Panc1 (cell line): ENCODE measurements at regions not wholly inside any gene's neighbourhood (a gene's known extent, or its start where the extent isn't known, plus 50 kb on each side); places are given as distances from the start of the nearest gene placed in this dataset.

Source experiments
- ATAC-seq: fragments of 200-7000 bp; cut with Tn5 transposase; 2 replicates; pipeline ENCODE4 v1.9.1; 2020; ENCODE audit warnings: mild to moderate bottlenecking, moderate library complexity
- BruUV-seq: library from RNA; stranded (reverse); fragments of 400-500 nt; replicated peaks from 2 replicates; lab custom pipeline; 2021; lab: Mats Ljungman, UMichigan
- CTCF ChIA-PET: fragments of 300-600 bp; sonication (Branson Sonifier 250); formaldehyde crosslinking; loops from one replicate; lab custom pipeline; 2022; ENCODE audit warnings: antibody characterized with exemption; lab: Charles Lee
- POLR2A ChIA-PET: fragments of 300-600 bp; sonication (Branson Sonifier 250); formaldehyde crosslinking; loops from one replicate; lab custom pipeline; 2022; ENCODE audit warnings: antibody characterized with exemption; lab: Charles Lee
- DNase-seq: peaks from one replicate; pipeline ENCODE4 v3.0.0-alpha.2; 2010; ENCODE audit warnings: low read depth, low spot score
- H3K27ac ChIP-seq: 2 replicates; pipeline ENCODE4 v1.5.1; 2011; ENCODE audit warnings: mild to moderate bottlenecking, low read length, inconsistent platforms
- H3K27me3 ChIP-seq: fragments of 200-500 bp; sonication (Bioruptor generic); 2 replicates; pipeline ENCODE4 v1.6.0; 2014; ENCODE audit warnings: low read length, inconsistent platforms; ENCODE audit not compliant: control insufficient read depth, insufficient read depth
- H3K36me3 ChIP-seq: fragments of 200-500 bp; sonication (Bioruptor generic); 2 replicates; pipeline ENCODE4 v1.5.1; 2014; ENCODE audit warnings: inconsistent platforms, mild to moderate bottlenecking, low read length, moderate library complexity; ENCODE audit not compliant: control insufficient read depth, insufficient read depth
- H3K4me1 ChIP-seq: 2 replicates; pipeline ENCODE4 v1.5.1; 2011; ENCODE audit warnings: inconsistent platforms, mild to moderate bottlenecking, low read length, moderate library complexity; ENCODE audit not compliant: control insufficient read depth, insufficient read depth
- H3K4me3 ChIP-seq, 2 experiments: 2 replicates each; pipeline ENCODE4 v1.5.1; 2011 to 2012; ENCODE audit warnings: low read depth in 2 of 2, low read length in 2 of 2, mild to moderate bottlenecking in 2 of 2, inconsistent platforms in 1 of 2, moderate library complexity in 1 of 2
- H3K9me3 ChIP-seq: fragments of 200-500 bp; sonication (Bioruptor generic); 2 replicates; pipeline ENCODE4 v1.5.1; 2014; ENCODE audit warnings: low read depth, mild to moderate bottlenecking, inconsistent platforms, low read length, moderate library complexity; ENCODE audit not compliant: control insufficient read depth, insufficient read depth
- POLR2AphosphoS5 ChIP-seq: IDR thresholded peaks from 2 replicates; pipeline ENCODE4 v1.6.1; 2012; ENCODE audit warnings: mild to moderate bottlenecking, low read depth, low read length, moderate library complexity
- SIN3A ChIP-seq: IDR thresholded peaks from 2 replicates; pipeline ENCODE4 v1.6.1; 2012; ENCODE audit warnings: low read depth, mild to moderate bottlenecking, low read length, moderate library complexity, borderline replicate concordance; ENCODE audit not compliant: insufficient read depth
- TCF7L2 ChIP-seq: IDR thresholded peaks from 2 replicates; pipeline ENCODE4 v1.6.1; 2011; ENCODE audit warnings: mild to moderate bottlenecking, low read depth, low read length, inconsistent platforms
- in situ Hi-C: cut with HindIII; loops from 2 replicates; pipeline ENCODE4 v1.10.0; 2016; ENCODE audit warnings: low sequenced_read_pairs, low pct_unique_long_range_greater_than_20kb
- intact Hi-C: fragments of 100-400 bp; cut with micrococcal nuclease; formaldehyde crosslinking; loops from one replicate; pipeline ENCODE4 v1.10.0; 2022; ENCODE audit not compliant: unreplicated experiment
- TF ChIP-seq, protein P1 (sequence below): fragments of 450-650 bp; IDR thresholded peaks from 2 replicates; pipeline ENCODE4 v1.5.1; 2017; ENCODE audit warnings: mild to moderate bottlenecking
- TF ChIP-seq, protein P2 (sequence below), 2 experiments: IDR thresholded peaks; 2 replicates each; pipeline ENCODE4 v1.6.1; 2011 to 2012; ENCODE audit warnings: low read depth in 2 of 2, control low read depth in 1 of 2, low read length in 1 of 2, mild to moderate bottlenecking in 1 of 2, moderate library complexity in 1 of 2; ENCODE audit not compliant: insufficient read depth in 1 of 2

DNA sequence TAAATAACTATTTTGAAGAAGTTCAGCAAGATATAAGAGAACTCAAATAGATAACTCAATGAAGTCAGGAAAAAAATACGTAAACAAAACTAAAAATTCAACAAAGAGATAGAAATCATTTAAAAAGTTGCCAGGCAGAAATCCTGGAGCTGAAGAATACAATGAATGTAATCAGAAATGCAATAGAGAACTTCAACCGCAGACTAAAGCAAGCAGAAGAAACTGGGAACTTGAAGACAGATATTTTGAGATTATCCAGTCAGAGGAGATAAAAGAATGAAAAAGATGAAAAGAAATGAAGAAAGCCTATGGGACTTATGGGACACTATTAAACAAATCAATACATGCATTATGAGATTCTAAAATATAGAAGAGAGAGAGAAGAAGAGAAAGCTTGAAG, 129.1 kb upstream of the LPAR1 start:
- H3K9me3 ChIP-seq, result no peaks in the 10 kb centered on the region
- TF ChIP-seq, protein P1, sequence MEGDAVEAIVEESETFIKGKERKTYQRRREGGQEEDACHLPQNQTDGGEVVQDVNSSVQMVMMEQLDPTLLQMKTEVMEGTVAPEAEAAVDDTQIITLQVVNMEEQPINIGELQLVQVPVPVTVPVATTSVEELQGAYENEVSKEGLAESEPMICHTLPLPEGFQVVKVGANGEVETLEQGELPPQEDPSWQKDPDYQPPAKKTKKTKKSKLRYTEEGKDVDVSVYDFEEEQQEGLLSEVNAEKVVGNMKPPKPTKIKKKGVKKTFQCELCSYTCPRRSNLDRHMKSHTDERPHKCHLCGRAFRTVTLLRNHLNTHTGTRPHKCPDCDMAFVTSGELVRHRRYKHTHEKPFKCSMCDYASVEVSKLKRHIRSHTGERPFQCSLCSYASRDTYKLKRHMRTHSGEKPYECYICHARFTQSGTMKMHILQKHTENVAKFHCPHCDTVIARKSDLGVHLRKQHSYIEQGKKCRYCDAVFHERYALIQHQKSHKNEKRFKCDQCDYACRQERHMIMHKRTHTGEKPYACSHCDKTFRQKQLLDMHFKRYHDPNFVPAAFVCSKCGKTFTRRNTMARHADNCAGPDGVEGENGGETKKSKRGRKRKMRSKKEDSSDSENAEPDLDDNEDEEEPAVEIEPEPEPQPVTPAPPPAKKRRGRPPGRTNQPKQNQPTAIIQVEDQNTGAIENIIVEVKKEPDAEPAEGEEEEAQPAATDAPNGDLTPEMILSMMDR, result no peak
- TF ChIP-seq, protein P2, sequence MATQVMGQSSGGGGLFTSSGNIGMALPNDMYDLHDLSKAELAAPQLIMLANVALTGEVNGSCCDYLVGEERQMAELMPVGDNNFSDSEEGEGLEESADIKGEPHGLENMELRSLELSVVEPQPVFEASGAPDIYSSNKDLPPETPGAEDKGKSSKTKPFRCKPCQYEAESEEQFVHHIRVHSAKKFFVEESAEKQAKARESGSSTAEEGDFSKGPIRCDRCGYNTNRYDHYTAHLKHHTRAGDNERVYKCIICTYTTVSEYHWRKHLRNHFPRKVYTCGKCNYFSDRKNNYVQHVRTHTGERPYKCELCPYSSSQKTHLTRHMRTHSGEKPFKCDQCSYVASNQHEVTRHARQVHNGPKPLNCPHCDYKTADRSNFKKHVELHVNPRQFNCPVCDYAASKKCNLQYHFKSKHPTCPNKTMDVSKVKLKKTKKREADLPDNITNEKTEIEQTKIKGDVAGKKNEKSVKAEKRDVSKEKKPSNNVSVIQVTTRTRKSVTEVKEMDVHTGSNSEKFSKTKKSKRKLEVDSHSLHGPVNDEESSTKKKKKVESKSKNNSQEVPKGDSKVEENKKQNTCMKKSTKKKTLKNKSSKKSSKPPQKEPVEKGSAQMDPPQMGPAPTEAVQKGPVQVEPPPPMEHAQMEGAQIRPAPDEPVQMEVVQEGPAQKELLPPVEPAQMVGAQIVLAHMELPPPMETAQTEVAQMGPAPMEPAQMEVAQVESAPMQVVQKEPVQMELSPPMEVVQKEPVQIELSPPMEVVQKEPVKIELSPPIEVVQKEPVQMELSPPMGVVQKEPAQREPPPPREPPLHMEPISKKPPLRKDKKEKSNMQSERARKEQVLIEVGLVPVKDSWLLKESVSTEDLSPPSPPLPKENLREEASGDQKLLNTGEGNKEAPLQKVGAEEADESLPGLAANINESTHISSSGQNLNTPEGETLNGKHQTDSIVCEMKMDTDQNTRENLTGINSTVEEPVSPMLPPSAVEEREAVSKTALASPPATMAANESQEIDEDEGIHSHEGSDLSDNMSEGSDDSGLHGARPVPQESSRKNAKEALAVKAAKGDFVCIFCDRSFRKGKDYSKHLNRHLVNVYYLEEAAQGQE (IDR thresholded peaks at IDR 0.05; ENCODE audit: insufficient read depth in 1 of 2, low read depth in 2 of 2, low read length in 1 of 2), result no peak
- no peak for TF ChIP-seq POLR2AphosphoS5
- TF ChIP-seq TCF7L2, result no peak
- ChIA-PET POLR2A (no interaction called here), CTCF (no interaction called here)
- no peak overlapping the region for H3K27ac ChIP-seq
- intact Hi-C loops (no loop called here), in situ Hi-C loops (no loop called here)
- ATAC-seq (no peak), DNase-seq (no peak)
- H3K4me3 ChIP-seq, result no peak overlapping the region
- no peaks in the 10 kb centered on the region for H3K36me3 ChIP-seq
- no TSS peak for BruUV-seq
- H3K4me1 ChIP-seq, result no peaks in the 10 kb centered on the region
- no peaks in the 10 kb centered on the region for H3K27me3 ChIP-seq

DNA sequence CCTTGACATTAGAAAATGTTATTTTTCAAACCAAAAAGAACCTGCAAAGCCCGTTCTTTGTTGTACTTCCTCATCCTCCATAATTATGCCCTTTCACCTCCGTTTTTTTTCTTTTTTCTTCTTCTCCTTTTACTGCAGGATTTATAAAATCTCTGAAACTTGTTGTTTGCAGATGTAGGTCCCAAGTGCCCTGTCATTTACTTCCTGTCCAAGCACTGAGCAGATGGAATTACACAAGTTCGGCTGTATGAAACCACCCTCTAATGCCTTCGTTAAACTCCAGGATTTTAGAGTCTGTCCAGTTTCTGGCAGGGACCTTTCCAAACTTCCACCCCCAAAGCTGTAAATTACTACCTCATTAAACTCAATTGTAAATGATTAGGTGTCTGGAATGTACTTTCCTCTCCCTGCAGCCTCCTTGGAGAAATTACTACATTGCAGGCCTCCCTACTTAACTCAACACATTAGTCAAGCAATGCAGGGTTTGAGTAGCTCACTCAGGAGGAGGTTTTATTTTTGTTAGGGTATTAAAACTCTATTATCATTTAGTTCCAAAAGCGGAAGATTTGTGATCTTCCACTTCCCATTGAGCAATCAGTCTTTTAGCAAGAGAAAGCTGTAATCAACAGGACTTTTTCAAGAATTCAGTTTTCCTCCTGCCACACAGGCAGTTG, 125.6 kb upstream of the LPAR1 start:
- TF ChIP-seq, protein P2 (IDR thresholded peaks at IDR 0.05; ENCODE audit: insufficient read depth in 1 of 2, low read depth in 2 of 2, low read length in 1 of 2), result no peak
- TF ChIP-seq TCF7L2 (no peak), SIN3A (no peak), POLR2AphosphoS5 (no peak)
- TF ChIP-seq, protein P1, result no peak
- Histone ChIP-seq H3K36me3 (no peaks in the 10 kb centered on the region), H3K27ac (no peak overlapping the region), H3K4me3 (no peak overlapping the region), H3K9me3 (no peaks in the 10 kb centered on the region), H3K4me1 (no peaks in the 10 kb centered on the region), H3K27me3 (no peaks in the 10 kb centered on the region)
- no peak for DNase-seq
- intact Hi-C loops, result no loop called here
- in situ Hi-C loops, result no loop called here
- POLR2A ChIA-PET, result no interaction called here
- no TSS peak for BruUV-seq
- CTCF ChIA-PET, result no interaction called here
- no peak for ATAC-seq
